ENCODE measurements at regions not wholly inside any gene's neighbourhood (a gene's known extent, or its start where the extent isn't known, plus 50 kb on each side); places are given as distances from the start of the nearest gene placed in this dataset.
"Not testable (repeated sequence)": the region's sequence is repeated elsewhere in the genome, so short reads cannot be mapped to it uniquely, and the experiment has no call there.

DNA sequence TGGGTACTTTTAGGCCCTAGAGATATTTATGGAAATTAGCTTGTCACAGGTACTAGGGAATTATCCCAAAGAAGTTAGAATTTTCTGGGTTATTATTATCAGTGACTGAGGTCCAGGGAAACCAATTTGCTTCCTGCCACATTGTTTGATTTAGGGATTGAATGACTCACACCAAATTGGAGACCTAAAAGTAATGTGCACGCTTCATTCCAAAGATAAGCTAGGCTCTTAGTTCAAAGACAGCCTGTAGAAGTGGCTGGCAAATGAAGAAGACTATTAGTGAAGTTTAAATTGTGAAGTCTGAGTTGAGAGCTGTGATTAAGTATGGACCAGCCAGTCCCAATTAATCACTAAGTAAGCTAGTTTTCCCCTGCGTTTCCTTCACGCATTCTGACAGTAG, 188.1 kb upstream of the MYO3A start:
- no peak overlapping the region for H3K27ac ChIP-seq
- TF ChIP-seq, protein P1, sequence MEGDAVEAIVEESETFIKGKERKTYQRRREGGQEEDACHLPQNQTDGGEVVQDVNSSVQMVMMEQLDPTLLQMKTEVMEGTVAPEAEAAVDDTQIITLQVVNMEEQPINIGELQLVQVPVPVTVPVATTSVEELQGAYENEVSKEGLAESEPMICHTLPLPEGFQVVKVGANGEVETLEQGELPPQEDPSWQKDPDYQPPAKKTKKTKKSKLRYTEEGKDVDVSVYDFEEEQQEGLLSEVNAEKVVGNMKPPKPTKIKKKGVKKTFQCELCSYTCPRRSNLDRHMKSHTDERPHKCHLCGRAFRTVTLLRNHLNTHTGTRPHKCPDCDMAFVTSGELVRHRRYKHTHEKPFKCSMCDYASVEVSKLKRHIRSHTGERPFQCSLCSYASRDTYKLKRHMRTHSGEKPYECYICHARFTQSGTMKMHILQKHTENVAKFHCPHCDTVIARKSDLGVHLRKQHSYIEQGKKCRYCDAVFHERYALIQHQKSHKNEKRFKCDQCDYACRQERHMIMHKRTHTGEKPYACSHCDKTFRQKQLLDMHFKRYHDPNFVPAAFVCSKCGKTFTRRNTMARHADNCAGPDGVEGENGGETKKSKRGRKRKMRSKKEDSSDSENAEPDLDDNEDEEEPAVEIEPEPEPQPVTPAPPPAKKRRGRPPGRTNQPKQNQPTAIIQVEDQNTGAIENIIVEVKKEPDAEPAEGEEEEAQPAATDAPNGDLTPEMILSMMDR (conservative IDR thresholded peaks at IDR 0.05): no peak
- no peak for TF ChIP-seq ZFX (IDR thresholded peaks at IDR 0.05)

GRCh38 chr10:25747084-25747483, 186.9 kb upstream of the MYO3A start:
- no peak for TF ChIP-seq ZFX (IDR thresholded peaks at IDR 0.05)
- TF ChIP-seq, protein P1 (conservative IDR thresholded peaks at IDR 0.05): no peak
- no peak overlapping the region for H3K27ac ChIP-seq

DNA sequence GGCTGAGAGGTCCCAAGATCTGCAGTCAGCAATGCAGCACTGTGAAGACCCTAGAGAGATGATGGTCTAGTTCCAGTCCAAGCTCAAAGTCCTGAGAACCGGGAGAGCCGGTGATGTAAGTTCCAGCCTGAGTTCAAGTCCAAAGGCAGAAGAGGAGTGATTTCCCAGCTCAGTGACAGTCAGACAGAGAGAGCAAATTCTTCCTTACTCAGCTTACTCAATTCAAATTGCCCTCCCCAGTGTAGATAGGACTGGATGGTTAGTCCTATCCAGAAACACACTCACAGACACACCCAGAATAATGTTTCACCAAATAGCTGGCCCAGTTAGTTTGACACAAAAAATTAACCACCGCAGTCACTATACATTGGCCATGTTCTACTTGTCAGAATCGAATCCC, 185.5 kb upstream of the MYO3A start:
- H3K27ac ChIP-seq: no peak overlapping the region
- no peak for TF ChIP-seq ZFX (IDR thresholded peaks at IDR 0.05)
- TF ChIP-seq, protein P1 (conservative IDR thresholded peaks at IDR 0.05): no peak

DNA sequence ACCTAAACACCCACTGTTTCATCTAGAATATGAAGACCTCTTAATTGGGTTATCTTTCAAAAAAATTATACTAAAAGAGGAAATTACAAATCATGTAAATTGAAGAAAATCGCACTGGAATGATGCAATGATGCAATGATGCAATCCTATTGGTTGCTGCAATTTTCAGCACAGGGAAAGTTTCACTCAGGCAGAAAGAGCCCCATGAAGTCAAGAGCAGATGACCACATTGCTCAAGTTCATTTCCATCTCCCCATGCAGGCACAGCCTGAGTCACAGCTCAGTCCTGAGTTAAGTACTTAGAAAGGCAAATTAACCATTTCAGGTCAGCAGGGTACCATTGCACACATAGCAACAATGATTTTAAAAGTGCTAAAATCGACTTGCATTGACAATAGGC, 180.3 kb upstream of the MYO3A start:
- no peak overlapping the region for H3K27ac ChIP-seq

GRCh38 chr10:25755874-25756273, 178.2 kb upstream of the MYO3A start:
- H3K27ac ChIP-seq: not testable (repeated sequence)

More for the DNA sequence above, 180.3 kb upstream of the MYO3A start:
- TF ChIP-seq ZFX (IDR thresholded peaks at IDR 0.05): no peak
- TF ChIP-seq, protein P1 (conservative IDR thresholded peaks at IDR 0.05): no peak

DNA sequence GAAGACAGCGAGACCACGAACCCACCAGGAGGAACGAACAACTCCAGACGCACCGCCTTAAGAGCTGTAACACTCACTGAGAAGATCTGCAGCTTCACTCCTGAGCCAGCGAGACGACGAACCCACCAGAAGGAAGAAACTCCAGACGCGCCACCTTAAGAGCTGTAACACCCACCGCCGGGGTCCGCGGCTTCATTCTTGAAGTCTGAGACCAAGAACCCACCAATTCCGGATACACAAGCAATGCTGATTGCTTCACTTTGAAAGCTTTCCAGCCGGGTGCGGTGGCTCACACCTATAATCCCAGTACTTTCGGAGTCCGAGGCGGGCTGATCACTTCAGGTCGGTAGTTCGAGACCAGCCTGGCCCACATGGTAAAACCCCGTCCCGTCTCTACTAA, 177.2 kb upstream of the MYO3A start:
- TF ChIP-seq, protein P1 (conservative IDR thresholded peaks at IDR 0.05): no peak
- TF ChIP-seq ZFX (IDR thresholded peaks at IDR 0.05): no peak
- no peak overlapping the region for H3K27ac ChIP-seq

DNA sequence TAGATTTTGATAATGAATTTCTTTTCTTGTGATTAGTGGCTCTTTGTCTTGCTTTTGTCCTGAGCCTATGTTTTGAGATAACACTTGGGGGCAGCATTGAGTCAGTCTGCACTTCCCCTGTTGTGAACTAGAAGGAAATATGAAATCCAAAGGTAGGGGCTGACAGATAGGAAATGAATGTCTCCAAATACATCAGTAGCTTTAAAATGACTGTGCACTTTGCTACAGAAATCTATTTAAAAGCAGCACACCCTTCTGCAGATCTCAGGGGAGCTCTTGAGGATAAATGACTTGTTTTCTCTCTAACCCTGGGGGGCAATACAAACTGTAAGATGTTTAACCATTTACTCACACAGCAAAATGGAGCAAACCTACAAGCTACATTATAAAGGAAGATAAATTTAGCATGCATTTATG, 176.0 kb upstream of the MYO3A start:
- no peak overlapping the region for H3K27ac ChIP-seq

GRCh38 chr10:25758511-25758910, 175.5 kb upstream of the MYO3A start:
- H3K27ac ChIP-seq: no peak overlapping the region
- TF ChIP-seq, protein P1 (conservative IDR thresholded peaks at IDR 0.05): no peak
- no peak for TF ChIP-seq ZFX (IDR thresholded peaks at IDR 0.05)

More for the DNA sequence above, 176.0 kb upstream of the MYO3A start:
- no peak for TF ChIP-seq ZFX (IDR thresholded peaks at IDR 0.05)
- TF ChIP-seq, protein P1 (conservative IDR thresholded peaks at IDR 0.05): peak; percentile 90

Data from C4-2B (cell line).